Activated CD4-positive, alpha-beta T cell treated with anti-CD3 and anti-CD28 coated beads, Interleukin-10, Interleukin-2, amounts not matched to agents 100 ng/mL and 50 ng/mL, durations not matched to agents 16 hours and 8 hours (primary cell): ENCODE measurements at regions not wholly inside any gene's neighbourhood (a gene's known extent, or its start where the extent isn't known, plus 50 kb on each side); places are given as distances from the start of the nearest gene placed in this dataset.
"Not testable (repeated sequence)": the region's sequence is repeated elsewhere in the genome, so short reads cannot be mapped to it uniquely, and the experiment has no call there.

Experiments
- DNase-seq: peaks from one replicate; pipeline ENCODE4 v3.0.0-alpha.2; 2020

- DNase-seq = no peak
Measured at GRCh38 chr9:18299449-18299848, 174.5 kb upstream of the ADAMTSL1 start.

GRCh38 chr9:18305167-18305806, 168.7 kb upstream of the ADAMTSL1 start:
- not testable (repeated sequence) for DNase-seq

DNA sequence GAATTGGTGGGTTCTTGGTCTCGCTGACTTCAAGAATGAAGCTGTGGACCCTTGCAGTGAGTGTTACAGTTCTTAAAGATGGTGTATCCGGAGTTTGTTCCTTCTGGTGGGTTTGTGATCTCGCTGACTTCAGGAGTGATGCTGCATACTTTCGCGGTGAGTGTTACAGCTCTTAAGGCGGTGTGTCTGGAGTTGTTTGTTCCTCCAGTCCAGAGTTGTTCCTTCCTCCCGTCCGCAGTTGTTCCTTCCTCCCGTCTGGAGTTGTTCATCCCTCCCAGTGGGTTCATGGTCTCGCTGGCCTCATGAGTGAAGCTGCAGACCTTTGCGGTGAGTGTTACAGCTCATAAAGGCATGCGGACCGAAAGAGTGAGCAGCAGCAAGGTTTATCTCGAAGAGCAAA, 159.6 kb upstream of the ADAMTSL1 start:
- no peak for DNase-seq

- DNase-seq = no peak
Measured at GRCh38 chr9:18317896-18318295, 156.1 kb upstream of the ADAMTSL1 start.

DNA sequence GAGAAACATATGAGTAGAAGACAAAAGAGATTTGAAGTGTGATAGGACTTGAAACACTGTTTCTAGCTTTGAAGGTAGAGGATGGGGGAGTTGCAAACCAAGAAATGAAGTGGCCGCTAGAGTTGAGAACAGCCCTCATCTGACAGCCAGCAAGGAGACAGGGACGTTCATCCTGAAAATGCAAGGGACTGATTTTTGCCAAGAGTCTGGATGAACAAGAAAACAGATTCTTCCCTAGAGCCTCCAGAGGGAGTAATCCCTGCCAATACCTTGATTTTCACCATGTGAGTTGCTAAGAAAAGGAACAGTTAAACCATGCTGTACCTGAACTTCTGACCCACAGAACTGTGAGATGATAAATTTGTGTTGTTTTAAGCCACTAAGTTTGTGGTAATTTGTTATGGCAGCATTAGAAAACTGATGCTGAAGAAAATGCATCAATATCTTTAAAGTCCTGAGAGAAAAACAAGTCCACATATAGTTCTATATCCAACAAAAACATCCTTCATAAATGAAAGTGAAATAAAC, 154.0 kb upstream of the ADAMTSL1 start:
- DNase-seq = no peak

- DNase-seq = no peak
Measured at GRCh38 chr9:18324928-18325745, 148.8 kb upstream of the ADAMTSL1 start.

DNA sequence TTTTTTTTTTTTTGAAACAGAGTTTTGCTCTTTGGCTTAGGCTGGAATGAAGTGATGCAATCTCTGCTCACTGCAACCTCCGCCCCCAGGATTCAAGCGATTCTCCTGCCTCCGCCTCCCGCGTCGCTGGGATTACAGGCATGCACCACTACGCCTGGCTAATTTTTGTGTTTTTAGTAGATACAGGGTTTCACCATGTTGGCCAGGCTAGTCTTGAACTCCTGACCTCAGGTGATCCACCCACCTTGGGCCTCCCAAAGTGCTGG, 148.3 kb upstream of the ADAMTSL1 start:
- DNase-seq = not testable (repeated sequence)

DNA sequence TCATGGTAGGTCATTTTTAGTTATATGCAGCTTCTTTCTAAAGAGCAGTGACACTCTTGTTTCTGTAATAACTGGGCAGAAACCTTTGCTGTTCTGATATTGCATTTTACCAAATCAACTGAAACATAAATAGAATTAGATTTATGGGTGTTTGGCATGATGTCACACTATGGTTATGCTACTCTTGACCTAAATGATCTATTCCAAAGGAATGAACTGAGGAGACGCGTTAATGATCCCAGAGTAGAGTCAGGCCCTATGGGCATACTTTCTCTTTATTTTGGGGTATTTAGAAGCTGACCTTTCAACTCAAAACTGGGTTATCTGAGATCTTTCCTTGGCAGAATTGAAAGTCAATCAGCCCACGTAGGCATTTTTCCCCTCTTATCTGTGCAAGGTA, 146.8 kb upstream of the ADAMTSL1 start:
- no peak for DNase-seq

GRCh38 chr9:18330401-18331309, 143.3 kb upstream of the ADAMTSL1 start:
- DNase-seq = no peak

DNA sequence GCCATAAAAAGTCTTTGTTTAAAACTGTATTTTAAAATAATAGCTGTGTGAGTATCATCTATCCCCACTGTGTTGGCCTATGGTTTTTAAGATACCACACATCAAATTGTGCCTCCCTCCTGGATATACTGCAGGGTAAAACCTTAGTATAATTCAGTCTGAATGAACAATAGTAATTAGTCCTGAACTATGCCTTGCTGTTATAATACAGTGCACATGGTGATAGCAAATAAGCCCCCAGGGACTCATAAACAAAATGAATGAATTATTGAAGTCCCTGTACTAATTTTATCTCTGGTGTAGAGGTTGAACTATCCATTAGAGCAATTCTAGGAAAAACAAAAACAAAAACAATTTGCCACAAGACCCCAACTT, 142.7 kb upstream of the ADAMTSL1 start:
- no peak for DNase-seq

- no peak for DNase-seq
Measured at GRCh38 chr9:18331808-18332209, 142.1 kb upstream of the ADAMTSL1 start.

DNA sequence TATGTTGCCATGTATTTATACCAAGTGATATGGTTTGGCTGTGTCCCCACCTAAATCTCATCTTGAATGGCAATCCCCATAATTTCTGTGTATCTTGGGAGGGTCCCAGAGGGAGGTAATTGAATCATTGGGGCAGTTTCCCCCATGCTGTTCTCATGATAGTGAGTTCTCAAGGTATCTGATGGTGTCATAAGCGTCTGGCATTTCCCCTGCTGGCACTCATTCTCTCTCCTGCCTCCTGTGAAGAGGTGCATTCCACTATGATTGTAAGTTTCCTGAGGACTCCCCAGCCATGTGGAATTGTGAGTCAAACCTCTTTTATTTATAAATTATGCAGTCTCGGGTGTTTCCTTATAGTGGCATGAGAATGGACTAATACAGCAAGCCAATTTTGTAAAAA, 140.8 kb upstream of the ADAMTSL1 start:
- no peak for DNase-seq

GRCh38 chr9:18335825-18336224, 138.1 kb upstream of the ADAMTSL1 start:
- DNase-seq = no peak

GRCh38 chr9:18338042-18338441, 135.9 kb upstream of the ADAMTSL1 start:
- no peak for DNase-seq

- DNase-seq = no peak
Measured at GRCh38 chr9:18343784-18344183, 130.2 kb upstream of the ADAMTSL1 start.

DNA sequence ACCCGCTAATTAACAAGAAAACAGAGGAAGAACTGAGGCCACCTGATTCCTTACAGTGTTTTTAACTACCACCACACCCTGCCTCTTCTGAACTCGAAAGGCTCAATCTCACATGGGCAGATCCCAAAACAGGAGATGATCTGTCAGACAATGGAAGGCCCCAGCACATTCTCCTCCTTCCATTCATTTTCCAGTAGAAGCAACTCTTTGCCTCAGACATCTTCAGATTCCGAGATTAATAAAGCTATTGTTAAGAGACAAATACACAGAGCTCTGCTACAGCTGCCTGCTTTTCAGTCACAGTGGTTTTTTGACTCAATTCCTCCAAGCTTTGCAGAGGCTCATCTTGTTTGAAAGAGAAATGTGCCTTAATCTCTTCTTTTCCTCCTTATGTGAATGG, 127.2 kb upstream of the ADAMTSL1 start:
- DNase-seq = no peak

DNA sequence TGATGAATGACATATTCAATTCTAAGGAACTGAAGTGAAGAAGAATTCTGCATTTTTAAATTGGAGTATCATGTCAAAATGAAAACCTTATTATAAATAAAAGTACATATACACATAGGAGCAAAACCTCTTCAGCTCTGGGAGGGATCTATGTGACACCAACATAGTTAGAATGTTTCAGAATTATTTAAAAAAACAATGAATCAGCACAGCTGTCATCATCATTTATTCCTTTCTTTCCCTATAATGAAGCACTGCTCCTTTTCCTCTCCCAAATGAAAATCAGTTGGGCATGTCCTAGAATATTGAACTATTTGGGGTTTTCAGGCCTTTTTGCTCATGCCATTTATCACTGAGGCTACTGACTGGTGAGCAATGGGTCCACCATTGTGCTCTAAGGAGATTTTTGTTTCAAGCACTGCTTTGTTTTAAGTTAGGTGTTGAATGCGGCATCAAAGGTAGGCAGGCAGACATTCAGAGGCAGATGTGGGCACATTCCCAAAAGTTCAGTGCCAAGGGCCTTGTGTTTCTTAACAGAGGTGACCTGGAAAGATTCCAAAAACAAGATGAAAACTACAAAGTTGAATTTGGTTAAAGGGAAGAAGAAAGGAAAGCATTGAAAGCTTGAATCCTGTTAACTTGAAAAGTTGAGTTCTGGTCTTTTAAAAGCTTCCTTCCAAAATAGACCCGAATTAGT, 126.4 kb upstream of the ADAMTSL1 start:
- DNase-seq = no peak

GRCh38 chr9:18348083-18348475, 125.9 kb upstream of the ADAMTSL1 start:
- no peak for DNase-seq

DNA sequence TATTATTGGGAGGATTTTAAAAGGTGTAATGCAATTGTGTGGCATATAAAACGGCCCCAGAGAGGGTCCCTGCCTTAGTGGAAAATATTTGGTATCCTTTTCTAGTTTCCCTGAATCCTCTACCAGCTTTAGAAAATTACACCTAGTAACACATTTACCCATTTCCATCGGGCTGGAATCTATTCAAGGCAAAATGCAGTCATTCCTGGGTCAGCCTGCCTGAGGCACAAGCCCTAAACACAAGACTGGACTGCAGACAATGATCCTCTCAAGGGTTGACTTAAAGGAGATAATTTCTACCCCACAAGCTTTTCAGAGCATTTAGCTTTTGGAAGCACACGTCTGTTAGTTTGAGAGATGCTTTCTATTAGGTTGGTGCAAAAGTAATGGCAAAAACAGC, 124.4 kb upstream of the ADAMTSL1 start:
- DNase-seq = no peak

DNA sequence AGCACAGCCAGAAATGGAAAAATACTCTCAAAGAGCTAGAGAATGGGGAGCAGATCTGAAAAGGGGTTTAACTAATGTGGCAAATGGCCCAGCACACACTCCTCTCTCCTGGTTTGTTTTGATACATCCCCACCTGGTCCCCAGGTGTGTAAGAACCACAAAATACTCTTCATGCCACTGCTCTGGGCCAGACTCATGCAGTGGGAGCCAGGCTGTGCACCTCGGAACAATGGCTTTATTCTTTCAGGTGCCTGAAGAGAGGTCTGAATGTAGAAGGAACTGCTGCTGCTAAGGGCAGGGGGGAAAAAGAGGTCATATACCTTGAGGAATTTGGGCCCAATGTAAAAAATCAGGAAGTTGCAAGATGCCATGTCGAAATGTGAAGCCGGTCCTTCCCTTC, 123.9 kb upstream of the ADAMTSL1 start:
- DNase-seq = no peak

DNA sequence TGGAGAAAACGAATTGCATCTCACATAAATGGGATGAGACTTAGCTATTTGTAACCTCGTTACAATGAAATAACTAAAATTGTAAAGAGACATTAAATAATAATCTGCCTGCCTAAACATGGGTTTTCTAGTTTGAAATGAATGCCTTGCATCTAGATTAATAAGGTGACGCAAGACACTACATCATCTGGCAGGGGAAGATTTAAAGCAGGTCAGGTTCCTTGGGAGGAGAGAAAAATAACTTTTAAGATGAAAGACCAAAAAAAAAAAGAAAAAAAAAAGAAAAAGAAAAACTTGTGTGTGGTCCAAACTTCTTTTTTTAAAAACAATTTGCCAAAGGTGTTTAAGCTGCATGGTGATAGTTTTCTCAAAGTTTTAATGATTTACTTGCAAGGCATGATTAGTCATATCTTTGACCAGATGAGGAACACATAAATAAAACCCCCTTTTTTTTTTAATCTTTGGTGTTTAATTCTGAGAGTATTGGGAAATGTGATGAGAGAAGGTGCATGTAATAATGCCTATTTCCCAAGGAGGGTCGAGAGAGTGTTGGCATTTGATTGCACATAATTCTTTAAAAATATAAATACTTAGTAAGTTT, 122.9 kb upstream of the ADAMTSL1 start:
- DNase-seq = no peak

- no peak for DNase-seq
Measured at GRCh38 chr9:18352711-18353110, 121.2 kb upstream of the ADAMTSL1 start.

- DNase-seq = no peak
Measured at GRCh38 chr9:18353473-18353872, 120.5 kb upstream of the ADAMTSL1 start.
